H1 (cell line): ENCODE measurements at regions not wholly inside any gene's neighbourhood (a gene's known extent, or its start where the extent isn't known, plus 50 kb on each side); places are given as distances from the start of the nearest gene placed in this dataset.

Experiments
- RFX5 ChIP-seq: IDR thresholded peaks from 2 replicates; pipeline ENCODE4 v1.6.1; 2011; ENCODE audit warnings: low read depth, low read length, improper control_type of control experiment, borderline replicate concordance
- TF ChIP-seq, protein P1 (sequence below), 3 experiments: IDR thresholded peaks; 1 replicate in 2 of 3; 2 replicates in 1 of 3; pipeline versions ENCODE4 v1.5.1 to v1.6.1; 2011; ENCODE audit warnings: low read length in 3 of 3, mild to moderate bottlenecking in 3 of 3, inconsistent platforms in 2 of 3, low read depth in 1 of 3, moderate library complexity in 1 of 3; ENCODE audit not compliant: insufficient read depth in 1 of 3; ENCODE audit errors: control extremely low read depth in 1 of 3

GRCh38 chr2:21262426-21262940 is 138.7 kb downstream of the TDRD15 start:
- TF ChIP-seq, protein P1, sequence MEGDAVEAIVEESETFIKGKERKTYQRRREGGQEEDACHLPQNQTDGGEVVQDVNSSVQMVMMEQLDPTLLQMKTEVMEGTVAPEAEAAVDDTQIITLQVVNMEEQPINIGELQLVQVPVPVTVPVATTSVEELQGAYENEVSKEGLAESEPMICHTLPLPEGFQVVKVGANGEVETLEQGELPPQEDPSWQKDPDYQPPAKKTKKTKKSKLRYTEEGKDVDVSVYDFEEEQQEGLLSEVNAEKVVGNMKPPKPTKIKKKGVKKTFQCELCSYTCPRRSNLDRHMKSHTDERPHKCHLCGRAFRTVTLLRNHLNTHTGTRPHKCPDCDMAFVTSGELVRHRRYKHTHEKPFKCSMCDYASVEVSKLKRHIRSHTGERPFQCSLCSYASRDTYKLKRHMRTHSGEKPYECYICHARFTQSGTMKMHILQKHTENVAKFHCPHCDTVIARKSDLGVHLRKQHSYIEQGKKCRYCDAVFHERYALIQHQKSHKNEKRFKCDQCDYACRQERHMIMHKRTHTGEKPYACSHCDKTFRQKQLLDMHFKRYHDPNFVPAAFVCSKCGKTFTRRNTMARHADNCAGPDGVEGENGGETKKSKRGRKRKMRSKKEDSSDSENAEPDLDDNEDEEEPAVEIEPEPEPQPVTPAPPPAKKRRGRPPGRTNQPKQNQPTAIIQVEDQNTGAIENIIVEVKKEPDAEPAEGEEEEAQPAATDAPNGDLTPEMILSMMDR (IDR thresholded peaks at IDR 0.05; ENCODE audit: control extremely low read depth in 1 of 3, insufficient read depth in 1 of 3, low read depth in 1 of 3, low read length in 3 of 3), result no peak
- no peak for TF ChIP-seq RFX5
